ENCODE measurements at regions not wholly inside any gene's neighbourhood (a gene's known extent, or its start where the extent isn't known, plus 50 kb on each side); places are given as distances from the start of the nearest gene placed in this dataset.

GRCh38 chr4:167290678-167291077 is 56.4 kb upstream of the SPOCK3 start:
- Histone ChIP-seq H3K36me3 (ENCODE audit: control insufficient read depth, insufficient read depth, low read length) (no peaks in the 10 kb centered on the region), H3K27me3 (ENCODE audit: control insufficient read depth, insufficient read depth, low read length) (no peaks in the 10 kb centered on the region), H3K4me3 (ENCODE audit: low read depth, low read length) (no peak overlapping the region)
- POLR2A ChIA-PET = no interaction called here
- no peak for TF ChIP-seq CTCF (IDR thresholded peaks at IDR 0.05; ENCODE audit: insufficient read depth, low read depth, low read length)
- DNase-seq (ENCODE audit: low read depth) = no peak
- CTCF ChIA-PET = no interaction called here

GRCh38 chr4:167308876-167309275 is 74.6 kb upstream of the SPOCK3 start:
- Histone ChIP-seq H3K27me3 (ENCODE audit: control insufficient read depth, insufficient read depth, low read length) (no peaks in the 10 kb centered on the region), H3K36me3 (ENCODE audit: control insufficient read depth, insufficient read depth, low read length) (no peaks in the 10 kb centered on the region), H3K4me3 (ENCODE audit: low read depth, low read length) (no peak overlapping the region)
- POLR2A ChIA-PET = no interaction called here
- DNase-seq (ENCODE audit: low read depth) = no peak
- no peak for TF ChIP-seq CTCF (IDR thresholded peaks at IDR 0.05; ENCODE audit: insufficient read depth, low read depth, low read length)
- CTCF ChIA-PET = no interaction called here

GRCh38 chr4:167321299-167321698 is 87.0 kb upstream of the SPOCK3 start:
- ChIA-PET POLR2A (no interaction called here), CTCF (no interaction called here)
- H3K36me3 ChIP-seq (ENCODE audit: control insufficient read depth, insufficient read depth, low read length) = no peaks in the 10 kb centered on the region
- H3K27me3 ChIP-seq (ENCODE audit: control insufficient read depth, insufficient read depth, low read length) = no peaks in the 10 kb centered on the region
- H3K4me3 ChIP-seq (ENCODE audit: low read depth, low read length) = no peak overlapping the region
- TF ChIP-seq CTCF (IDR thresholded peaks at IDR 0.05; ENCODE audit: insufficient read depth, low read depth, low read length) = no peak
- no peak for DNase-seq (ENCODE audit: low read depth)

- CTCF ChIA-PET = no interaction called here
- Histone ChIP-seq H3K27me3 (ENCODE audit: control insufficient read depth, insufficient read depth, low read length) (no peaks in the 10 kb centered on the region), H3K4me3 (ENCODE audit: low read depth, low read length) (no peak overlapping the region), H3K36me3 (ENCODE audit: control insufficient read depth, insufficient read depth, low read length) (no peaks in the 10 kb centered on the region)
- DNase-seq (ENCODE audit: low read depth) = no peak
- POLR2A ChIA-PET = no interaction called here
- no peak for TF ChIP-seq CTCF (IDR thresholded peaks at IDR 0.05; ENCODE audit: insufficient read depth, low read depth, low read length)
These were observed 105.5 kb upstream of the SPOCK3 start for GRCh38 chr4:167339781-167340180.

- POLR2A ChIA-PET = no interaction called here
- Histone ChIP-seq H3K27me3 (ENCODE audit: control insufficient read depth, insufficient read depth, low read length) (no peaks in the 10 kb centered on the region), H3K36me3 (ENCODE audit: control insufficient read depth, insufficient read depth, low read length) (no peaks in the 10 kb centered on the region), H3K4me3 (ENCODE audit: low read depth, low read length) (no peak overlapping the region)
- DNase-seq (ENCODE audit: low read depth) = no peak
- CTCF ChIA-PET = no interaction called here
- TF ChIP-seq CTCF (IDR thresholded peaks at IDR 0.05; ENCODE audit: insufficient read depth, low read depth, low read length) = no peak
These were observed 125.4 kb upstream of the SPOCK3 start for GRCh38 chr4:167359711-167360110.

Measured in BJ (cell line).